NCI-H510A (cell line): ENCODE measurements at regions not wholly inside any gene's neighbourhood (a gene's known extent, or its start where the extent isn't known, plus 50 kb on each side); places are given as distances from the start of the nearest gene placed in this dataset.
A peak's percentile ranks its signal among the peaks of the same experiment; 100 is the strongest.

Experiments
- DNase-seq: peaks from one replicate; lab custom pipeline; 2025; lab: John Stamatoyannopoulos, UW

- no peak for DNase-seq
Observed at GRCh38 chr2:234306426-234307173, 190.3 kb downstream of the ARL4C start.

GRCh38 chr2:234305846-234306245 is 191.0 kb downstream of the ARL4C start:
- DNase-seq = no peak

GRCh38 chr2:234304950-234305349 is 191.9 kb downstream of the ARL4C start:
- DNase-seq = no peak

- DNase-seq = no peak
Observed at GRCh38 chr2:234302664-234302991, 194.3 kb downstream of the ARL4C start.

DNA sequence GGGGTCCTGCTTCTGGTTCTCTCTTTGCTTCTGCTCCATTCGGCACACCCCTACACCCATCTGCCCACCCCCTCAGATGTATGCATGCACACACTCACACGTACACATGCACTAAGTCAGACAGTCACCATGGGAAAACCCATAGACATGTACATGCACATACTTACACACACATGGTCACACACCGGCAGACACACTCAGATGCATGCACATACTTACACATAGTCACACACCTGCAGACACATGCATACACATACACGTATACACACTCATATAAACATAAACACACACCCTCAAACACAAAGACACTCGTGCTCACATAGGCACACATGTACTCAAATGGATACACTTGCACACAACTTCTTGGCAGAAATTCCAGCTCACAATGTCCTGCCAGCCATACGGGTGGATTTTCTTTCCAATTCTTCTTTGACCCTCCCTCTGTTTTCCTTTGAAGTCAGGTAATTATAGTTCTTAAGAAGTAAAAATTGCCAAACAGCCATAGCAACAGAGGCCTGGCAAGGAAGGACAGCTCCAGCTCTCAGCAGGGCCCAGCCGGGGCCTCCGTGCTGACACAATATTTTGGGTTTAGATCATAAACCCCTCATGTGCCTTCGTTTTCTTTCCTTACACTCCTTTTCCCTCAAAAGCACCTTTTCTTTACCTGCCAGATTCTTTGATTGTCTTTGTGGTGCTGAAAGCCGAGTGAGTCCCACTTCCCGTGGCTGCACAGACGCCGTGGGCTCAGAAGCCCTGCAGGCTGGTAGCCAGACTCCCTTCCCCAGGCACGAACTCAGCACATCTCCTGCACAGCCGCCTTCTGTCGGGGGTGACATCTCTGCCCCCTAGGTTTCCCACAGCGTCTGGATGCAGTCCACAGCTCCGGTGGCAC is 195.7 kb downstream of the ARL4C start:
- no peak for DNase-seq

- DNase-seq = no peak
Observed at GRCh38 chr2:234300391-234300925, 196.4 kb downstream of the ARL4C start.

- DNase-seq = no peak
Observed at GRCh38 chr2:234298918-234299317, 198.0 kb downstream of the ARL4C start.

GRCh38 chr2:234296991-234297390 is 199.9 kb downstream of the ARL4C start:
- DNase-seq = no peak

GRCh38 chr2:234293973-234294372 is 202.9 kb downstream of the ARL4C start:
- DNase-seq = no peak

DNA sequence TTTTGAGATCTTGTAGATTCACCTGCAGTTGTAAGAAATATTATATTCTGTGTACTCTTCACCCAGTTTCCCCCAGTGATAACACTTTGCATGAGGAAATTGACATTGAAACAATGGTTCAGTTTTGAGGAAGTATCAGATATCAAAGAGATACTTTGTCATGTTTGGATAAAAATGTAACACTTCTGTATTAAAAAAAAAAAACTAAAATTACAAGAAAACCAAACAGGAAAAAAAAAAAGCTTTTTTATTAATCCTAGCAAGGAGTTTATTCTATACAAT is 204.0 kb downstream of the ARL4C start:
- no peak for DNase-seq

DNA sequence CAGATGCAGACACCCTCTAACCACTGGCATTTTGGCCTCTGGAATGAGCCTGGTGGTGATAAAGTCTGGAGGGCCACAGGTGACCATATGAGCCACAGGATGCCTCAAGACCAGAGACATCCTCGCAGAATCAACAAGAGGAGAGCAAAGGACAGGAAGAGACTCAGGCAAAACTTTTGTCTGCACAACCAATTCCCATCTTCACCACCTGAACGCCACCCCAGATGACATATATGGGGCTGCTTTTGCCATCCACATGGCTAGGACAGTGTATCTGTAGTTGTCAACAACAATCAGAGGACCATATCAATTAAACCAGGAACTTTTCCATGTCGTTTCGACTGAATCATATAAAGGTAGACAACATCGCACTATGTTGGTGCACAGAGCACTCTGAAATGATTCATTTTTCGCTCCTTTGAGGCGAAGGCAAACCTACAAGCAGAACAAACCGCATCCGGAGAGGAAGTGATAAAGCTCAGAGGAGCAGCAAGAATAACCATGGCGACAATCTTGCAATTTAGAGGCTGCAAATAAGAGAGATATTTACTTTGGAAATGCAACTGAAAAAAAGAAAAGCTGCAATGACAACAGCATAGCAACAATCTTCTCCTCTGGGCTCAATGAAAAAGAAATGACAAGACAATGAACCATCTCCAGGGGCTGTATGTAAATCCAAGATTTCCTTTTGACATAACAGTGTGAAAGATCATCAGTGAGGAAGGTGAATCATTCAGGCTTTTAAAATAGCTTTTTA is 204.5 kb downstream of the ARL4C start:
- DNase-seq = no peak

DNA sequence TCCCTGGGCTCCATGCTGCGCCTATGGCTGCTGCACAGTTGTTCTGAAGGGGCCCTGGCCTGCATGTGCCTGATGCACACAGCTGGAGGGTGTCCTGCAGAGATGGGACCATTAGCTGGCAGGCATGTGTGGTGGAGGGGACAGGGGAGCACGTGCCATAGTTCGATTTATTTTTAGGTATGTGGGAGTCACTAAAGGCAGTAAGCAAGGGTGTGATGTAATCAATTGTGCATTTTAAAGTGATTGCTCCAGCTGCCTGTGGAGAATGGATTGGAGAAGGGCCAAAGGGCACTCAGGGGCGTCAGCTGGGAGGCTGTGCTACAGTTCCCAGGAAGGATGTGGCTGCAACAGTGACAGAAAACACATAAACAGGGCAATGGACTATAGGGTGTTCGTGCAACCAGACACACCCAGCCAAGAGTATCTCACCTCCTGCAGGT is 205.1 kb downstream of the ARL4C start:
- peak; percentile 38 for DNase-seq

GRCh38 chr2:234290671-234291070 is 206.2 kb downstream of the ARL4C start:
- no peak for DNase-seq

DNA sequence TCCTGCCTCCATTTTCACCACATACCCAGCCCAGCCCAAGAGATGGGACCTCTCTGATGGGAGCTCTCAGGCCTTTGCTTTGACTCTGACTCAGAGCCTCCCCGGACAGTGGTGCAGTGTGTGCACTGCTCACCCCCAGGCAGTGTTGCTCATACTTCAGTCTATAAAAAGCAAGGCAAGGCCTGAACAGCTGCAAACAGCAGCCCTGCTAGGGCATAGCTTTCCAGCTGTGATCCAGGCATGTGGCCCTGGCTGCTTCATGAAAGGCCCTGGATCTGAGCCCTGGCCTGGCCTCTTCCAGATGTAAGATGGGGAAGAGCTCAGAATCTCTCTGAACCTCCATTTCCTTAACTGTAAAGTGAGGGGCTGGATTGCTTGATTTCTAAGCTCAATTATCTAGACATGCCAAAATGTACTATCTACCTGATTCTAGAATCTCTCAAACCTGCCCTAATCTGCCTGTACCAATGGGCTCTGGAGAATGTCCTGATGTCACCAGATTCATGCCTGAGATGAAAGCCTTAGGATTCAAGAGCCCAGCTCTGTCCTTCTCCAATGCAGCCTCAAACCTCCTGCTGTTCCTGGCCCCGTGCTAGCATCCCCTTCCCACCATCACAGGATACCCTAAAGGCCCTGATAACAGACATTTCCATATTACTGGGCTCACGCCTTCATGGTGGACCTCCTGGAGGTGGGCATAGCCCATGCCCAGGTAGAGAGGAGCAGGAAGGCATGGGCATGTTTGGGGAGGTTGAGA is 206.9 kb downstream of the ARL4C start:
- DNase-seq = no peak

- peak; percentile 60 for DNase-seq
Observed at GRCh38 chr2:234288974-234289455, 207.9 kb downstream of the ARL4C start.

DNA sequence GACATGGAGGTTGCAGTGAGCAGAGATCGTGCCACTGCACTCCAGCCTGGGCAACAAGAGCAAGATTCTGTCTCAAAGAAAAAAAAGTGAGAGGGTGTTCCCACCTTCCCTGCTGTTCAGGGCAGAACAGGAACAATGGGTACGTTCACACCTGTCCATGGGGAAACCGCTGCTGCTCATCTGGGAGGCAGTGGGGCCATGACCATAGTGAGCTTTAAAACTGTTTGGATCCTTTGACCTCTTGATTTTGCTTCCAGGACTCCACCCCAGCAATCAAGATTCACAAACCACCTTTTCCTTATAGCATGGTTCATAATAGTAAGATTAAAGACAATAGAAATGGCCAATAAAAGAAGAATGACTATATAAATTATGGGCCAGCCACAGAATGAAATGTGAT is 209.2 kb downstream of the ARL4C start:
- no peak for DNase-seq

DNA sequence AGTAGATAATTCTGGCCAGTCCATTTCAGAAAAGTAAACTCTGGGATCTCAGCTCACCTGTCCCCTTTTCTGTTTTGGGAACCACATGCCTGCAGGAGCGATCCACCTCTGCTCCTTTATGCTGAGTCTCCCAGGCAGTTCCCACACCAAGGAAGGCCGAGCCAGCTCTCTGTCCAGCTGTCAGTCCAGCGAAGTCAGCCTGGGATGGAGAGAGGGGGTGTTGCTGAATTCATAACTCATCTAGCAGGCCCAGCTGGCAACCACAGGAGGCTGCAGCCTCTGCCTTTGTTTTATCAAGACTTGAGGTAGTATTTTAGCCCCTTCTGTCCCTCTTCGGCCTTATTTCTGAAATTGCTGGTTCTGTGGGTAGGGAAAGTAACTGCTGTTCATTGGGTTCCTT is 209.9 kb downstream of the ARL4C start:
- DNase-seq = no peak

DNA sequence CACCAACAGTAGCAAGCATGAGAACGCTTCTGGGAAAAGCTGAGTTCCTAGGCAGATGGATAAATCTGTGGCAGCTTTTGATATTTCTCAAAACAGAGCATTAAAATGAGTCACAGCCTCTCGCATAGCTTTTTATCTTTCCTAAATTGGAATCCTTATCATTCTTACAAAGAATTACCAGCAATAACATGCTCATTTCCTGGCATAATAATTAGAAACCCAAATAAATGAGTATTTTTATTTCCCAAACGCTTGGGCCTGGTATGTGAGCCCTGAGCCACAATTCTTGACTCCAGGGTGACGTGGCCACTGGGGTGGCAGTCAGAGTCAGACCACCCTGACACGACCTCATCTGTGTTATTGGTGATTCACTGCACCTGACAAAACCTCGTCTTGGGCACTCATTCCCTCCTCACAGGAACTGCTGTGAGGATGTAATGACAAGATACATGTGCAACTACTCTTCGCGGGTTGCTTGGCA is 210.7 kb downstream of the ARL4C start:
- DNase-seq = no peak

DNA sequence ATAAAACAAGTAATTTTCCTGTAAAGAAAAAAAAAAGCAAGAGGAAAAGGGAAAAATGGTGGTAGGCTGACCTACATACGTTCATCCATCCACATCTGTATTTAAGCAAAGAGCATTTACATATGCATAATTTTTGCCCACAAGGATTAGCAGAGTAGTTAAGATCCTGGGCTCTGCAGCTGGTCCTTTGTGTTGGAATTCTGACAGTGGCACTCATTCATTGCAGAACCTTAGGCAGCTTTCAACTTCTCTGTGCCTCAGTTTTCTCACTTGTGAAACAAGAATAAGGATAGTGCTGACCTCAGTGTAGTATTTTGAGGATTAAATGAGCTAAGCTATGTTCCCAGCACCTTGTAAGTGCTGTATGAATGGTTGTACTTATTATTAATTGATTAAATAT is 211.3 kb downstream of the ARL4C start:
- no peak for DNase-seq

- DNase-seq = no peak
Observed at GRCh38 chr2:234279637-234280036, 217.2 kb downstream of the ARL4C start.

GRCh38 chr2:234278556-234279255 is 218.2 kb downstream of the ARL4C start:
- DNase-seq = no peak
